ENCODE measurements at regions not wholly inside any gene's neighbourhood (a gene's known extent, or its start where the extent isn't known, plus 50 kb on each side); places are given as distances from the start of the nearest gene placed in this dataset.

DNA sequence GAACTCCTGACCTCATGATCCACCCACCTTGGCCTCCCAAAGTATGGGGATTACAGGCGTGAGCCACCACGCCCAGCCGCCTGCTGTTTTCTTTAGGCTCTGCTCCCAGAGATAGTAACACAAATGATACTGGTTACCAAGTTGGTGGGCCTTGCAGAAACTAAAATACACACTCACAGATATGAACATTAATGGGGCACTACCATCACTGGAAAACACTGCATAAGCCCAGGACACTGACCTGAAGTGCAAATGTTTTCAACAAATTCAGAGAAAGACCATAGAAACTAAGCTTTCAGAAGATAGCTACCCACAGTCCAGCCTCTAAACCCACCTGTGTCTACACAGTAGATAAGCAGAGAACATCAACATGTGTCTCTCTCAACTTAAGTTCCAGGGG, 180.5 kb downstream of the FCRL5 start:
- no peak for DNase-seq
- Histone ChIP-seq H3K9me3 (ENCODE audit: insufficient read depth, low read depth) (no peaks in the 10 kb centered on the region), H3K36me3 (ENCODE audit: low read depth) (no peaks in the 10 kb centered on the region), H3K9me2 (ENCODE audit: insufficient read depth) (no peaks in the 10 kb centered on the region), H3K4me1 (replicated peaks; ENCODE audit: insufficient read depth) (no peaks in the 10 kb centered on the region), H2AFZ (no peak overlapping the region), H3K4me3 (no peak overlapping the region), H3K79me2 (ENCODE audit: low read depth) (no peaks in the 10 kb centered on the region), H3K27ac (no peak overlapping the region), H3K27me3 (ENCODE audit: insufficient read depth, low read depth) (peaks cover 13% of the 10 kb centered on the region), H4K20me1 (ENCODE audit: insufficient read depth) (no peaks in the 10 kb centered on the region), H3K4me2 (no peak overlapping the region), H3F3A (ENCODE audit: insufficient read depth, low read depth) (no peaks in the 10 kb centered on the region)
- BruUV-seq (replicated peaks) = no TSS peak
- CTCF ChIA-PET = interaction anchor here (0.8 kb wide), 1 partner anchor 47 kb away, joined by 4 read pairs; no protein-coding TSS in a partner anchor
- POLR2A ChIA-PET (ENCODE audit: unreplicated experiment) = no interaction called here
- intact Hi-C loops (cut with micrococcal nuclease; ENCODE audit: unreplicated experiment) = loop anchor here (10.0 kb wide), 1 partner anchor 753 kb away; a partner anchor contains a TSS
- TF ChIP-seq EZH2 (IDR thresholded peaks at IDR 0.05; ENCODE audit: low read depth) = no peak
- TF ChIP-seq, protein P1, sequence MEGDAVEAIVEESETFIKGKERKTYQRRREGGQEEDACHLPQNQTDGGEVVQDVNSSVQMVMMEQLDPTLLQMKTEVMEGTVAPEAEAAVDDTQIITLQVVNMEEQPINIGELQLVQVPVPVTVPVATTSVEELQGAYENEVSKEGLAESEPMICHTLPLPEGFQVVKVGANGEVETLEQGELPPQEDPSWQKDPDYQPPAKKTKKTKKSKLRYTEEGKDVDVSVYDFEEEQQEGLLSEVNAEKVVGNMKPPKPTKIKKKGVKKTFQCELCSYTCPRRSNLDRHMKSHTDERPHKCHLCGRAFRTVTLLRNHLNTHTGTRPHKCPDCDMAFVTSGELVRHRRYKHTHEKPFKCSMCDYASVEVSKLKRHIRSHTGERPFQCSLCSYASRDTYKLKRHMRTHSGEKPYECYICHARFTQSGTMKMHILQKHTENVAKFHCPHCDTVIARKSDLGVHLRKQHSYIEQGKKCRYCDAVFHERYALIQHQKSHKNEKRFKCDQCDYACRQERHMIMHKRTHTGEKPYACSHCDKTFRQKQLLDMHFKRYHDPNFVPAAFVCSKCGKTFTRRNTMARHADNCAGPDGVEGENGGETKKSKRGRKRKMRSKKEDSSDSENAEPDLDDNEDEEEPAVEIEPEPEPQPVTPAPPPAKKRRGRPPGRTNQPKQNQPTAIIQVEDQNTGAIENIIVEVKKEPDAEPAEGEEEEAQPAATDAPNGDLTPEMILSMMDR (conservative IDR thresholded peaks at IDR 0.05) = no peak

DNA sequence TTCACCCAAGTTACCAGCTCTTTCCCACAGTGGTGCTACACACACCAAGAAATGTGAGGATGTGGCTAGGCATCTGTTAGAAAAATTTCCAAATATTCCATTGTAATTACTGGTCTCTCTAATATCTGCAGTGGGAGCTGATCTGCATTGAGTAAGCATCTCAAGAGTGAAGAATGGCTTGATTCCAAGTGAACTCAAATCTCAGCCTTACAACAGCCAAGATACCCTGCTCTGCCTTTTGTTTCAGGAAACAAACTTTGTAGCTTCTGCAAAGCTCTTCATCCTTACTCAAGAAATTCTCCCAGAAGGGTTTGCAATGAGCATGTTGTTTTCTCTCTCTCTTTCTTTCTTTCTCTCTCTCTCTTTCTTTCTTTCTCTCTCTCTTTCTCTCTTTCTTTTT, 181.1 kb downstream of the FCRL5 start:
- BruUV-seq (replicated peaks) = no TSS peak
- intact Hi-C loops (cut with micrococcal nuclease; ENCODE audit: unreplicated experiment) = loop anchor here (10.0 kb wide), 1 partner anchor 754 kb away; a partner anchor contains a TSS
- CTCF ChIA-PET = interaction anchor here (0.8 kb wide), 1 partner anchor 47 kb away, joined by 4 read pairs; no protein-coding TSS in a partner anchor

DNA sequence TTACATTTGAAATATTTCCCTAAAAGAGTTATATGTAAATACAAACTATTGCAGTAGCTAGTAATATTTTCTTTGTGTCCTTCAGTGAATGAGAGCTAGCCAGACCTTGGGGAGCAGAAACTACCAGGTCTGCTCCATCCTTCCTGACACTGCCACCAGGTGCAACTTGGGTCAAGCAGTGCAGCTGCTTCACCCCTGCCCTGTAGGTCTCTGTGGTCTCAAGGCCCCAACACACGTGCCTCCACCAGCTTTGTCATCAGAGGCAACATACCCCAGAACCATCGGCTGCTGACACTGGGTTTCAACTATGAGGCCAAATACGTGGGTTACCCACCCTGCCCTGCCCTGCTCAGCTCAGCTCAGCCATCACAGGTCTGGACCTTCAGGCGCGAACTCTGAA, 181.6 kb downstream of the FCRL5 start:
- TF ChIP-seq, protein P1 (conservative IDR thresholded peaks at IDR 0.05) = no peak
- no peak for TF ChIP-seq EZH2 (IDR thresholded peaks at IDR 0.05; ENCODE audit: low read depth)
- no TSS peak for BruUV-seq (replicated peaks)
- ChIA-PET POLR2A (ENCODE audit: unreplicated experiment) (interaction anchor here (0.6 kb wide), 2 partner anchors 17 to 754 kb away, joined by 4 to 7 read pairs; no protein-coding TSS in a partner anchor), CTCF (no interaction called here)
- no peaks in the 10 kb centered on the region for H3K9me3 ChIP-seq (ENCODE audit: insufficient read depth, low read depth)
- no peaks in the 10 kb centered on the region for H3K4me1 ChIP-seq (replicated peaks; ENCODE audit: insufficient read depth)
- no peak for DNase-seq
- H2AFZ ChIP-seq = no peak overlapping the region
- no peaks in the 10 kb centered on the region for H3K36me3 ChIP-seq (ENCODE audit: low read depth)
- no peaks in the 10 kb centered on the region for H3K79me2 ChIP-seq (ENCODE audit: low read depth)
- no peak overlapping the region for H3K4me3 ChIP-seq
- intact Hi-C loops (cut with micrococcal nuclease; ENCODE audit: unreplicated experiment) = loop anchor here (1.0 to 10.0 kb wide), 2 partner anchors 120 to 754 kb away; a partner anchor contains a TSS
- no peaks in the 10 kb centered on the region for H3F3A ChIP-seq (ENCODE audit: insufficient read depth, low read depth)
- peaks cover 12% of the 10 kb centered on the region for H3K27me3 ChIP-seq (ENCODE audit: insufficient read depth, low read depth)
- no peak overlapping the region for H3K27ac ChIP-seq
- H3K9me2 ChIP-seq (ENCODE audit: insufficient read depth) = no peaks in the 10 kb centered on the region
- H4K20me1 ChIP-seq (ENCODE audit: insufficient read depth) = no peaks in the 10 kb centered on the region
- no peak overlapping the region for H3K4me2 ChIP-seq

More for the DNA sequence above, 181.1 kb downstream of the FCRL5 start:
- no peaks in the 10 kb centered on the region for H4K20me1 ChIP-seq (ENCODE audit: insufficient read depth)
- H3K9me3 ChIP-seq (ENCODE audit: insufficient read depth, low read depth) = no peaks in the 10 kb centered on the region
- no peak overlapping the region for H3K27ac ChIP-seq
- H3F3A ChIP-seq (ENCODE audit: insufficient read depth, low read depth) = no peaks in the 10 kb centered on the region
- peaks cover 13% of the 10 kb centered on the region for H3K27me3 ChIP-seq (ENCODE audit: insufficient read depth, low read depth)
- POLR2A ChIA-PET (ENCODE audit: unreplicated experiment) = interaction anchor here (0.6 kb wide), 1 partner anchor 754 kb away, joined by 4 read pairs; no protein-coding TSS in a partner anchor
- H3K79me2 ChIP-seq (ENCODE audit: low read depth) = no peaks in the 10 kb centered on the region
- no peak overlapping the region for H2AFZ ChIP-seq
- H3K36me3 ChIP-seq (ENCODE audit: low read depth) = no peaks in the 10 kb centered on the region
- H3K4me1 ChIP-seq (replicated peaks; ENCODE audit: insufficient read depth) = no peaks in the 10 kb centered on the region
- TF ChIP-seq, protein P1 (conservative IDR thresholded peaks at IDR 0.05) = no peak
- TF ChIP-seq EZH2 (IDR thresholded peaks at IDR 0.05; ENCODE audit: low read depth) = no peak
- no peaks in the 10 kb centered on the region for H3K9me2 ChIP-seq (ENCODE audit: insufficient read depth)
- no peak for DNase-seq
- no peak overlapping the region for H3K4me2 ChIP-seq
- no peak overlapping the region for H3K4me3 ChIP-seq

Data from PC-9 (cell line).